ENCODE measurements at regions not wholly inside any gene's neighbourhood (a gene's known extent, or its start where the extent isn't known, plus 50 kb on each side); places are given as distances from the start of the nearest gene placed in this dataset.
A peak's percentile ranks its signal among the peaks of the same experiment; 100 is the strongest.

DNA sequence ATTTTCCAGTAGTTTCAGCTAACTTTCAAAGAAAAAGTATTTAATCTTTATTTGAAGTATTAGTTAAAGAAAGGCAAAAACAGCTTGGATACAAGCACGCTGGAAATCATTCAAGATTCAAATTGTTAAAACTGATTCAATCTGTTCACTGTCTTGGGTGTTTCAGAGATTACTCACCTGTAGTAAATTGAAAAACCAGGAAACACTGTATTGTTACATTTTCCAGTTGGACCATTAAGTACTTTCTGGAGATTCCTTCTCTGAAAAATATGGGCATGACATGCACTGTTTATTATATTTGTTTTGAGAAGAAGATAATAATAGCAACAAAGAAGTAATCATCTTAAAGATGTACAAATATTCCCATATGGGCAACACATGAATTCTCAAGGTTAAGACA lies 196.1 kb downstream of the UBE2E3 start:
- Mint-ChIP-seq H3K9me3 (peaks cover 11% of the 10 kb centered on the region), H3K4me3 (ENCODE audit: low read depth) (no peak overlapping the region), H3K27me3 (ENCODE audit: low read depth) (no peaks in the 10 kb centered on the region), H3K36me3 (ENCODE audit: low read depth) (peaks cover 45% of the 10 kb centered on the region), H3K4me1 (ENCODE audit: low read depth) (peaks cover 58% of the 10 kb centered on the region), H3K27ac (peak overlapping the region; percentile 69)
- intact Hi-C loops (cut with micrococcal nuclease): loop anchor here (5.0 to 10.0 kb wide), 2 partner anchors 66 to 618 kb away; no protein-coding TSS in a partner anchor
- no peak for DNase-seq (ENCODE audit: low spot score)

- intact Hi-C loops (cut with micrococcal nuclease): loop anchor here (1.0 to 10.0 kb wide), 3 partner anchors 8 to 617 kb away; no protein-coding TSS in a partner anchor
- peaks cover 53% of the 10 kb centered on the region for H3K4me1 Mint-ChIP-seq (ENCODE audit: low read depth)
These were observed 197.0 kb downstream of the UBE2E3 start for GRCh38 chr2:181177376-181177775.

DNA sequence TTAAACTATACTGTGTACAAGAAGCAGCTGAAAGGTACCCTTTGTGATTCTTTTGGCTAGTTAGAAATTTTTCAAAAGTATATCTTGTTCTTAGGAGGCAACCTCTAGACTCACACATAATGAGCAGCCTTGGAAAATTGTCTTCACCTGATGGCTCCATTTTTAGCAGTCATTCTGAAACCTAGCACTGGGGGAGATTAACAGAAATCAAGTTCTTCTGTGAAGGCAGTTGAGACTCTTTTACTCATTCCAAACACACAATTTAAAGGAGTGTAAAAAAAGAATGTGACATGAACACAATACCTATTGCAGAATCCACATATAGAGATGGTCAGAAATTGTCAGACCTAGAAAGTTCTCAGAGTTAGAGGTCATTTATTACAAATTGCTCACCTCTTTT lies 197.7 kb downstream of the UBE2E3 start:
- no peak for DNase-seq (ENCODE audit: low spot score)
- Mint-ChIP-seq H3K27ac (peak overlapping the region; percentile 86), H3K4me3 (ENCODE audit: low read depth) (no peak overlapping the region), H3K9me3 (peaks cover 15% of the 10 kb centered on the region), H3K4me1 (ENCODE audit: low read depth) (peaks cover 51% of the 10 kb centered on the region), H3K36me3 (ENCODE audit: low read depth) (peaks cover 40% of the 10 kb centered on the region), H3K27me3 (ENCODE audit: low read depth) (no peaks in the 10 kb centered on the region)
- intact Hi-C loops (cut with micrococcal nuclease): loop anchor here (1.0 to 10.0 kb wide), 10 partner anchors 8 to 617 kb away; no protein-coding TSS in a partner anchor

More at GRCh38 chr2:181177376-181177775, 197.0 kb downstream of the UBE2E3 start:
- peaks cover 11% of the 10 kb centered on the region for H3K9me3 Mint-ChIP-seq
- H3K27ac Mint-ChIP-seq: peak overlapping the region; percentile 69
- H3K36me3 Mint-ChIP-seq (ENCODE audit: low read depth): peaks cover 45% of the 10 kb centered on the region
- no peaks in the 10 kb centered on the region for H3K27me3 Mint-ChIP-seq (ENCODE audit: low read depth)
- no peak overlapping the region for H3K4me3 Mint-ChIP-seq (ENCODE audit: low read depth)
- no peak for DNase-seq (ENCODE audit: low spot score)

DNA sequence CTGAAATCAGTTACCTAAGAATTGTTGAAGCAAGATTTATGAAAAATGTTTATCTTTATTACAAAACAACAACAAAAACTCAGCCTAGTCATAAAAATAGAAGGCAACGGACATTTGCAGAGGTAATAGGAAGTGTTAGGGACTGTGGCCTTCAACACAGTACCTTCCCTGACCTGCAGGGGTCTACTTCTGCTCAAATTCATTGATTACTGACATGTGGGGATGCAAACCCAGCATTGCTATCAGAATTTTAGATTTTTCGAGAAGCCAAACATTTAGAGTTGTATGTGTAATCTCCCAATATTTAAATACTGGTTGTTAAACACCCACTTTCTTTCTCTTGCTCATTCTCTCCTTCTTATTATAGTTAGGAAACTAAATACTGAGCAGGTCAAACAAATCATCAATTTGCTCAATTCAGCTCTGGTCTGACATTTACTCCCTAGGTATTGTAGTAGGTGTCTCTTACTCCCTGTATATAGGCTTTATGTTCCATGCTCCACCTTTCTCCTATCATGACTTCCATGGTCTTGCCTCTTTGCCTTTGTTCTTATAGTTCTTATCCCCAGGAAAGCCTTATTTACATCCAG lies 198.5 kb downstream of the UBE2E3 start:
- H3K27ac Mint-ChIP-seq: peak overlapping the region; percentile 86
- intact Hi-C loops (cut with micrococcal nuclease): loop anchor here (1.0 to 10.0 kb wide), 10 partner anchors 7 to 616 kb away; no protein-coding TSS in a partner anchor
- H3K27me3 Mint-ChIP-seq (ENCODE audit: low read depth): no peaks in the 10 kb centered on the region
- no peak for DNase-seq (ENCODE audit: low spot score)
- no peak overlapping the region for H3K4me3 Mint-ChIP-seq (ENCODE audit: low read depth)
- H3K36me3 Mint-ChIP-seq (ENCODE audit: low read depth): peaks cover 33% of the 10 kb centered on the region
- peaks cover 53% of the 10 kb centered on the region for H3K4me1 Mint-ChIP-seq (ENCODE audit: low read depth)
- H3K9me3 Mint-ChIP-seq: peaks cover 15% of the 10 kb centered on the region

DNA sequence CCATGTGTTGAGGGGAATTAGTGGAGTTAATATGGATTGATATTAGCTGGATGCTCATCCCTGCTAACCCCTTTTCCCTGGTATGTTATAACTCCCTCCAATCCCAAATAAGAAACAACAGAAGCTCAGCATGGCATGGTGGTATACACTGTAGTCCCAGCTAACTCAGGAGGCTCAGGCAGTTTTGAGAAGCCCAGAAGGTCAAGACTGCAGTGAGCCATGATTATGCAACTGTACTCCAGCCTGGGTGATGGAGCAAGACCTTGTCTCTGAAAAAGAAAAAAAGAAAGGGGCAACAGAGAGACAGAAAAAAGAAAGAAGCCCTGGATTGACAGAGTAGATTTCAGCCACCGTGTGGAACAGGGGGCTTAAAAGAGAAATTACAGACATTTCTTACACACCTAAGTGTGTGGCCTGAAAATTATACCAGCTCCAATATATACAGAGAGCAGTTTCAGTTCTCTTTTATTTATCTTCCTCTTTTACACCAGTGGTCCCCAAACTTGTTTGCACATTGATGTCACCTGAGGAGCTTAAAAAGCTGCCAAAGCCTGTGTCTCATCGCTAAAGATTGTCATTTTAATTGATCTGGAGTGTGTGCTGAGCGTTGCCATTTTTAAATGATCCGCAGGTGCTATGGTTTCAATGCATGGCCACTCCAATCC lies 203.6 kb downstream of the UBE2E3 start:
- Mint-ChIP-seq H3K36me3 (ENCODE audit: low read depth) (peaks cover 43% of the 10 kb centered on the region), H3K4me1 (ENCODE audit: low read depth) (peaks cover 33% of the 10 kb centered on the region), H3K9me3 (peaks cover 15% of the 10 kb centered on the region), H3K27me3 (ENCODE audit: low read depth) (no peaks in the 10 kb centered on the region), H3K4me3 (ENCODE audit: low read depth) (no peak overlapping the region), H3K27ac (no peak overlapping the region)
- no peak for DNase-seq (ENCODE audit: low spot score)
- intact Hi-C loops (cut with micrococcal nuclease): no loop called here

GRCh38 chr2:181185421-181185820 lies 205.0 kb downstream of the UBE2E3 start:
- Mint-ChIP-seq H3K4me3 (ENCODE audit: low read depth) (no peak overlapping the region), H3K9me3 (peaks cover 6% of the 10 kb centered on the region), H3K27me3 (ENCODE audit: low read depth) (no peaks in the 10 kb centered on the region), H3K27ac (no peak overlapping the region), H3K36me3 (ENCODE audit: low read depth) (peaks cover 32% of the 10 kb centered on the region), H3K4me1 (ENCODE audit: low read depth) (peaks cover 21% of the 10 kb centered on the region)
- intact Hi-C loops (cut with micrococcal nuclease): loop anchor here (5.0 kb wide), 1 partner anchor 97 kb away; no protein-coding TSS in a partner anchor
- DNase-seq (ENCODE audit: low spot score): no peak

- Mint-ChIP-seq H3K4me3 (ENCODE audit: low read depth) (no peak overlapping the region), H3K36me3 (ENCODE audit: low read depth) (peaks cover 34% of the 10 kb centered on the region), H3K27ac (peak overlapping the region; percentile 48), H3K9me3 (peaks cover 4% of the 10 kb centered on the region), H3K4me1 (ENCODE audit: low read depth) (peaks cover 26% of the 10 kb centered on the region), H3K27me3 (ENCODE audit: low read depth) (no peaks in the 10 kb centered on the region)
- DNase-seq (ENCODE audit: low spot score): no peak
- intact Hi-C loops (cut with micrococcal nuclease): loop anchor here (1.0 to 5.0 kb wide), 2 partner anchors 8 to 96 kb away; no protein-coding TSS in a partner anchor
These were observed 205.5 kb downstream of the UBE2E3 start for GRCh38 chr2:181185948-181186347.

GRCh38 chr2:181188605-181189004 lies 208.2 kb downstream of the UBE2E3 start:
- Mint-ChIP-seq H3K4me1 (ENCODE audit: low read depth) (peaks cover 32% of the 10 kb centered on the region), H3K36me3 (ENCODE audit: low read depth) (peaks cover 47% of the 10 kb centered on the region), H3K27ac (no peak overlapping the region), H3K27me3 (ENCODE audit: low read depth) (no peaks in the 10 kb centered on the region), H3K9me3 (peaks cover 5% of the 10 kb centered on the region), H3K4me3 (ENCODE audit: low read depth) (no peak overlapping the region)
- intact Hi-C loops (cut with micrococcal nuclease): loop anchor here (5.0 kb wide), 1 partner anchor 94 kb away; no protein-coding TSS in a partner anchor
- no peak for DNase-seq (ENCODE audit: low spot score)

GRCh38 chr2:181189951-181190350 lies 209.5 kb downstream of the UBE2E3 start:
- no peaks in the 10 kb centered on the region for H3K27me3 Mint-ChIP-seq (ENCODE audit: low read depth)
- peaks cover 31% of the 10 kb centered on the region for H3K4me1 Mint-ChIP-seq (ENCODE audit: low read depth)
- intact Hi-C loops (cut with micrococcal nuclease): loop anchor here (5.0 kb wide), 1 partner anchor 92 kb away; no protein-coding TSS in a partner anchor
- H3K4me3 Mint-ChIP-seq (ENCODE audit: low read depth): no peak overlapping the region
- no peak overlapping the region for H3K27ac Mint-ChIP-seq
- peaks cover 59% of the 10 kb centered on the region for H3K36me3 Mint-ChIP-seq (ENCODE audit: low read depth)
- peaks cover 15% of the 10 kb centered on the region for H3K9me3 Mint-ChIP-seq
- DNase-seq (ENCODE audit: low spot score): no peak

- DNase-seq (ENCODE audit: low spot score): no peak
- intact Hi-C loops (cut with micrococcal nuclease): no loop called here
- Mint-ChIP-seq H3K4me3 (ENCODE audit: low read depth) (no peak overlapping the region), H3K27me3 (ENCODE audit: low read depth) (no peaks in the 10 kb centered on the region), H3K9me3 (peaks cover 18% of the 10 kb centered on the region), H3K27ac (no peak overlapping the region), H3K4me1 (ENCODE audit: low read depth) (peaks cover 24% of the 10 kb centered on the region), H3K36me3 (ENCODE audit: low read depth) (peaks cover 56% of the 10 kb centered on the region)
These were observed 210.3 kb downstream of the UBE2E3 start for GRCh38 chr2:181190711-181191110.

GRCh38 chr2:181193550-181193949 lies 213.1 kb downstream of the UBE2E3 start:
- Mint-ChIP-seq H3K27ac (no peak overlapping the region), H3K36me3 (ENCODE audit: low read depth) (peaks cover 68% of the 10 kb centered on the region), H3K27me3 (ENCODE audit: low read depth) (no peaks in the 10 kb centered on the region), H3K9me3 (peaks cover 30% of the 10 kb centered on the region), H3K4me3 (ENCODE audit: low read depth) (no peak overlapping the region), H3K4me1 (ENCODE audit: low read depth) (peaks cover 41% of the 10 kb centered on the region)
- DNase-seq (ENCODE audit: low spot score): no peak
- intact Hi-C loops (cut with micrococcal nuclease): no loop called here

DNA sequence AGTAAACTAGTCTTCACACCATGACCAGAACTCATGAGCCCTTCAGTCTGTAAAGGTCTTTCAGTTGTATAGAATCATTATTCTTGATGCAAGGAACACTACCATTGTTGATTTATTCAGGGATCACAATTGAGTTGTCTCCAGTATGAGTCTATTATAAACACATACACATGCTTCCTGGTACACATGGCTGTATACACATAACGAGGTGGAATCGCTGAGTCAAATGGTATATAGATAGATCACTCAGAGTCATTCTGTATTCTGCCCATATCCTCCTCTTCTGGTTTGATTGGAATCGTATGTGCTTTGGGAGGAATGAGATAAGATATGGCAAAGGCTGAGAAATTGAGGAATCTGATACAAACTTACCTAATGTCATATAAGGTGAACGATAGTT lies 216.0 kb downstream of the UBE2E3 start:
- H3K9me3 Mint-ChIP-seq: peaks cover 46% of the 10 kb centered on the region
- intact Hi-C loops (cut with micrococcal nuclease): loop anchor here (2.0 to 5.0 kb wide), 4 partner anchors 26 to 89 kb away; no protein-coding TSS in a partner anchor
- H3K27me3 Mint-ChIP-seq (ENCODE audit: low read depth): no peaks in the 10 kb centered on the region
- peaks cover 44% of the 10 kb centered on the region for H3K4me1 Mint-ChIP-seq (ENCODE audit: low read depth)
- H3K4me3 Mint-ChIP-seq (ENCODE audit: low read depth): no peak overlapping the region
- peaks cover 75% of the 10 kb centered on the region for H3K36me3 Mint-ChIP-seq (ENCODE audit: low read depth)
- peak overlapping the region; percentile 80 for H3K27ac Mint-ChIP-seq
- DNase-seq (ENCODE audit: low spot score): no peak
